Fibroblast of skin of left quadriceps (primary cell): ENCODE measurements at regions not wholly inside any gene's neighbourhood (a gene's known extent, or its start where the extent isn't known, plus 50 kb on each side); places are given as distances from the start of the nearest gene placed in this dataset.
"Not testable (repeated sequence)": the region's sequence is repeated elsewhere in the genome, so short reads cannot be mapped to it uniquely, and the experiment has no call there.

Experiments used
- DNase-seq, 2 experiments: peaks; one replicate each; pipeline ENCODE4 v3.0.0-alpha.2; 2013; ENCODE audit warnings: low read depth in 2 of 2

GRCh38 chr21:21851657-21852056 lies 853.4 kb downstream of the NCAM2 start:
- no peak for DNase-seq

- no peak for DNase-seq
Observed at GRCh38 chr21:21858502-21859334, 860.5 kb downstream of the NCAM2 start.

GRCh38 chr21:21860888-21861287 lies 862.7 kb downstream of the NCAM2 start:
- peak in 1 of 2 experiments; percentile 6 for DNase-seq

GRCh38 chr21:21864321-21864840 lies 866.2 kb downstream of the NCAM2 start:
- peak in 1 of 2 experiments; percentile 5 for DNase-seq

GRCh38 chr21:21897275-21897883 lies 899.2 kb downstream of the NCAM2 start:
- DNase-seq, result no peak

- no peak for DNase-seq
Observed at GRCh38 chr21:21898801-21899200, 900.6 kb downstream of the NCAM2 start.

GRCh38 chr21:21902416-21902815 lies 904.2 kb downstream of the NCAM2 start:
- not testable (repeated sequence) for DNase-seq

- no peak for DNase-seq
Observed at GRCh38 chr21:21907271-21907670, 909.1 kb downstream of the NCAM2 start.

- DNase-seq, result no peak
Observed at GRCh38 chr21:21915816-21916215, 917.6 kb downstream of the NCAM2 start.

GRCh38 chr21:21921410-21922232 lies 923.4 kb downstream of the NCAM2 start:
- DNase-seq, result no peak

GRCh38 chr21:21929226-21929625 lies 931.0 kb downstream of the NCAM2 start:
- DNase-seq, result no peak

- DNase-seq, result no peak
Observed at GRCh38 chr21:21929789-21930188, 931.6 kb downstream of the NCAM2 start.

- DNase-seq, result no peak
Observed at GRCh38 chr21:21952566-21952965, 954.4 kb downstream of the NCAM2 start.

- no peak for DNase-seq
Observed at GRCh38 chr21:21955204-21955603, 957.0 kb downstream of the NCAM2 start.

GRCh38 chr21:21957490-21957889 lies 959.3 kb downstream of the NCAM2 start:
- no peak for DNase-seq

GRCh38 chr21:21963911-21964310 lies 965.7 kb downstream of the NCAM2 start:
- DNase-seq, result no peak

GRCh38 chr21:21968810-21969209 lies 970.6 kb downstream of the NCAM2 start:
- DNase-seq, result no peak

- DNase-seq, result no peak
Observed at GRCh38 chr21:21969211-21969610, 971.0 kb downstream of the NCAM2 start.

- no peak for DNase-seq
Observed at GRCh38 chr21:21971384-21971783, 973.2 kb downstream of the NCAM2 start.

GRCh38 chr21:21973806-21974205 lies 975.6 kb downstream of the NCAM2 start:
- no peak for DNase-seq

GRCh38 chr21:21996891-21997290 lies 998.7 kb downstream of the NCAM2 start:
- no peak for DNase-seq
